ENCODE measurements at regions not wholly inside any gene's neighbourhood (a gene's known extent, or its start where the extent isn't known, plus 50 kb on each side); places are given as distances from the start of the nearest gene placed in this dataset.

DNA sequence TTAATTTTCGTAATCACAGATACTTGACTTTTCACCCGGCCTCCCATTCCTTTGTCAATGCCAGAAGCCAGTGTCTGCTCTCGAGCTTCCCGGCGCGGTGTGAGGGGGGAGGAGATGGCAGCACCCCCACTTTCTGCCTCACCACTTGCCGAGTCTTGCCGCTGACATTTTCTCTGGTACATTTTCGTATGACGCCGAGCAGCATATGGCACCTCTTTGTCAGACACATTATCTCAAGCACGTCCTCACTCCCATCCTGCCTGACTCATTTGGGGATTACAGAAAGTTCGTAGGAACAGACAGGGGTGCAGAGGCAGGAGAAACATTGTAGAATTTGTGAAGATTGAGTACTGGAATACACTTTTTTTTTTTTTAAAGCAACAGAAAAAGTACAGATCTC is 60.8 kb upstream of the SORCS3 start:
- TF ChIP-seq CTCF (IDR thresholded peaks at IDR 0.05), result no peak
- TF ChIP-seq POLR2A (IDR thresholded peaks at IDR 0.05), result no peak

Measured in testis (tissue), 2 donors.